Endothelial cell of hepatic sinusoid (primary cell): ENCODE measurements at regions not wholly inside any gene's neighbourhood (a gene's known extent, or its start where the extent isn't known, plus 50 kb on each side); places are given as distances from the start of the nearest gene placed in this dataset.

Experiments used
- in situ Hi-C: cut with HindIII; loops from 2 replicates; pipeline ENCODE4 v1.10.0; 2017; ENCODE audit warnings: low sequenced_read_pairs

DNA sequence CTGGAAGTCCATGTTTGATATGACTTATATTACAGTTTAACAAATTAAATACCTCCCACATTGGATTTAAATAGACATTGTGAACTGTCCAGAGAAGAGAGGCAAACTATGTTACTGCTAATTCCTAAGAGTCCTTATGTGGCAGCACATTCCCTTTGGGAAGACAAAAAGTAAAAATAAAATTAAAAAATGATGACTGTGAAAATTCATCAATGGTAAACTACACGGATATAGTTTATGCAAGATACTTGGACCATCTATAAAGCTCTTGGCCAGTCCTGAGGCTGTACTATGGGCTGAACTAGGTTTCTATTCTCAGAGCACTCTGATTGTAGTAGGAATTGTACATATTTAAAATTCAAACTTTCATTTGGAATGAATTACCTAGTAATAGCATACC, 206.4 kb downstream of the LRRK2 start:
- in situ Hi-C loops = no loop called here

DNA sequence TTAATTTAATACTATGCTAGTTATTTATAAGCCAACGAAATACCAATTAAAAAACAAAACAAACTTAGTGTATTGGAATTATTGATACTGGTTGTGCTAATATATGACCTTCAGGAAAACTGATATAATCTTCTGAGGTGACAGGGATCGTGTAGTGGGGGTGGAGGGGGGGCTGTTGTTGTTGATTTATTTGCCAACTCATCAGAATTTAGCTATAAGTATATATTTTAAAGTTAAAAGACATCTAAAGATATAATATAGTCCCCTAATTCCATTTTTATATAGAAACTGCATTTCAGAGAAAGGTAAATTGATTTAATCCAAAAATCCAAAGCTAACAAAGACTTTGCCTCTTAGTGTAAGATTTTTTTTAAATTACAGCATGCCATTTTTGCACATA, 210.5 kb downstream of the LRRK2 start:
- in situ Hi-C loops = no loop called here

DNA sequence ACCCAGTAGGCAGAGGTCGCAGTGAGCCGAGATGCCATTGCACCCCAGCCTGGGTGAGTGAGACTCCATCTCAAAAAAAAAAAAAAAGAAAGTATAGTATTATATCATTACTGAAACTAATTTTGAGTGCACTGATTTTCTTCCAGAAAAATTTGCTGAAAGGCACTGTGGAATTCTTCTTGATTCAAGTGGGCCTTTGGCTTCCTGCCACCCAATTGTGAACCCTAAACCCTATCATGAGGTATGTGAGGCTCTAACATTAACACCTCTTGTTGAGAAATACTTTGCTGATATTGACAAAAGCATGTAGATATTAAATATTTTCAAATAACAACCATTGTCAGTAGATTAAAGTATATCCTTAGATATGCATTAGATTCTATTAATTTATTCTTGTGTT, 211.2 kb downstream of the LRRK2 start:
- in situ Hi-C loops = no loop called here

GRCh38 chr12:40436564-40436963, 211.8 kb downstream of the LRRK2 start:
- in situ Hi-C loops = no loop called here

DNA sequence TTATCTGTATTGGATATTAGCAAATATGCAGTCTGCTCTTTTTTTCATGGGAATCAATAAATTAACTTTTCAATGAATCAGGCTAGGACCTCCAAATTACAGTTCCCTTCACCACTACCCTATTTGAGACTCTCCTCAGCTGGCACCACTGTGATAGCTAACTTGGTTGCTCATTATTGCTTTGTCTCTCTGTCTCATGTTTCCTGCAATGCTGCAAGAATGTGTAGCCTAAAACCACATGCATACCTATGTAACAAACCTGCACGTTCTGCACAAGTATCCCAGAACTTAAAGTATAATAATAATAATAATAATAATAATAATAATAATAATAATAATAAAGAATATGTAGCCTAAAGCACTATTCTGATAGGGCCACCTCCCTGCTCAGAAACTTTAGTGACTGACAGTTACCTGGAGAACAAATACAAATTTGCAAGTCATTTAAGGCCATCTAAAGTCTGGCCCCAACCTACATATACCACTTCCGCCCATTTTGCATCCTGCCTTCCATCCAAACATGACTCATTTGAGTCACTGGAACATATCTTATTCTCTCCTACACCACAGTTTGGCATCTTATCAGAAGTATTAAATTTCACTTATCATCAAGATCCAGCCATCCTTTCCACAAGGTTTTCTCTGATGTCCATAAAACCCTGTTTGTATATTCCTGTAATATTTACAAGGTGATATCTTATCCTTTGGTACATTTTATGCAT, 215.1 kb downstream of the LRRK2 start:
- in situ Hi-C loops = loop anchor here (10.0 kb wide), 1 partner anchor 485 kb away; no protein-coding TSS in a partner anchor

GRCh38 chr12:40444174-40444573, 219.4 kb downstream of the LRRK2 start:
- in situ Hi-C loops = loop anchor here (10.0 kb wide), 1 partner anchor 489 kb away; no protein-coding TSS in a partner anchor

GRCh38 chr12:40446385-40446784, 221.6 kb downstream of the LRRK2 start:
- in situ Hi-C loops = loop anchor here (10.0 kb wide), 1 partner anchor 492 kb away; no protein-coding TSS in a partner anchor

DNA sequence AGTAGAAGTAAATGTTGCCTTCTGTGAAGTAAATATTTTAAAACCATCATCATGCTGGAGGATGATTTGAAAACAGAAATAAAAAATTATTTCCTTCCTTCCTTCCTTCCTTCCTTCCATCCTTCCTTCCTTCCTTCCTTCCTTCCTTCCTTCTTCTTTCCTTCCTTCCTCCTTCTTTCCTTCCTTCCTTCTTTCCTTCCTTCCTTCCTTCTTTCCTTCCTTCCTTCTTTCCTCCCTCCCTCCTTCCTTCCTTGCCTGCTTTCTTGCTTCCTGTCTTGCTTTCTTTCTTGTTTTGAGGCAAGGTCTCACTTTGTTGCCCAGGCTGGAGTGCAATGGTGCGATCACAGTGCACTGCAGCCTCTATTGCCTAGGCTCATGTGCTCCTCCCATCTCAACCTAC, 223.7 kb downstream of the LRRK2 start:
- in situ Hi-C loops = loop anchor here (10.0 kb wide), 1 partner anchor 494 kb away; no protein-coding TSS in a partner anchor

- in situ Hi-C loops = no loop called here
Observed at GRCh38 chr12:40451661-40452060, 226.9 kb downstream of the LRRK2 start.

GRCh38 chr12:40464121-40464520, 228.1 kb upstream of the CNTN1 start:
- in situ Hi-C loops = no loop called here

DNA sequence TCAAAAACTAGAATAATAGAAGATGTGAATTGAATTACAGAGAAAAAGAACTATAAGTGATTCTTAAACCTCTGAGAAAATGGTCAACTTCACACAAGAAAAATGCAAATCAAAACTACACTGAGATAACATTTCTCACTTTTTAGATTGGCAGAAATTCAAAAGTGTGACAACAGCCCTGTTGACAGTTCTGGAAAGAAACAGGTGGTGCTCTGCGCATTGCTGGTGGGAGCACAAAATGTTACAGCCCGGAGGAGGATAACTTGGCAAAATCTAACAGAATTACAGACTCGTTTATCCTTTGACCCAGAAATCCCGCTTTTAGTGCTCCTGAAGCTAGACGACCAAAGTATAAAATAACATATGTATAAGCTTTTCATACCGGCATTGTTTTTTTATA, 222.5 kb upstream of the CNTN1 start:
- in situ Hi-C loops = no loop called here

- in situ Hi-C loops = no loop called here
Observed at GRCh38 chr12:40473962-40474361, 218.3 kb upstream of the CNTN1 start.

DNA sequence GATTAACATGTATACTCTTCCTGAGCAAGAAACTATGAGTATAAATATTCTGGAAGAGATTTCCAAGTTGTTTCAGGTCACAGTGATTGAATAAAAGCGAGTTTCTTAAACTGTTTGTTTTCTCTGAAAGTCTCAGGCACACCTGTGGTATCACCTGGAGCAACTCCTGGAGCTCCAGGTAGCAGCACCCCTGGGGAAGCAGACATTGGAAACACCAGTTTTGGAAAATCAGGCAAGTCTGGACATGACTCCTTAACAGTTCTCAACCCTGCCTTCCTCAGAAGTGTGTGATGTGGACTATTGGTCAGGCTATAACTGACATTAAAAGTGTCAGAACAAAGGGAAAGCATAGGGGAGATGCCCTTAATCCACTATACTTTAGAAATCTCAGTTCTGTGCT, 217.6 kb upstream of the CNTN1 start:
- in situ Hi-C loops = no loop called here

- in situ Hi-C loops = no loop called here
Observed at GRCh38 chr12:40499856-40500255, 192.4 kb upstream of the CNTN1 start.

DNA sequence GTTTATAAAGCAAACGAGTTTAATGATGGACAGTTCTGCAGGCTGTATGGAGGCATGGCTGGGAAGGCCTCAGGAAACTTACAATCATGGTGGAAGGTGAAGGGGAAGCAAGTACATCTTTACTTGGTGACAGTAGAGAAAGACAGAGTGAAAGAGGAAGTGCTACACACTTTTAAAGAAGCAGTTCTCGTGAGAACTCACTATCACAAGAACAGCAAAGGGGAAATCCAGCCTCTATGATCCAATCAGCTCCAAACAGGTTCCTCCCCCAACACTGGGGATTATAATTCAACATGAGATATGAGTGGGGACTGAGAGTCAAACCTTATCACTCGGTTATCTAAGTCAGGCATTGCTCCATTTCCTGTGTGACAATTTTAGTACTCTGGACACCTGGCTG, 189.9 kb upstream of the CNTN1 start:
- in situ Hi-C loops = no loop called here

GRCh38 chr12:40505327-40505726, 186.9 kb upstream of the CNTN1 start:
- in situ Hi-C loops = no loop called here

- in situ Hi-C loops = no loop called here
Observed at GRCh38 chr12:40508421-40508820, 183.8 kb upstream of the CNTN1 start.

GRCh38 chr12:40511341-40511740, 180.9 kb upstream of the CNTN1 start:
- in situ Hi-C loops = no loop called here

- in situ Hi-C loops = no loop called here
Observed at GRCh38 chr12:40515041-40515816, 177.0 kb upstream of the CNTN1 start.

- in situ Hi-C loops = no loop called here
Observed at GRCh38 chr12:40522837-40523236, 169.4 kb upstream of the CNTN1 start.

- in situ Hi-C loops = no loop called here
Observed at GRCh38 chr12:40525054-40525453, 167.2 kb upstream of the CNTN1 start.

DNA sequence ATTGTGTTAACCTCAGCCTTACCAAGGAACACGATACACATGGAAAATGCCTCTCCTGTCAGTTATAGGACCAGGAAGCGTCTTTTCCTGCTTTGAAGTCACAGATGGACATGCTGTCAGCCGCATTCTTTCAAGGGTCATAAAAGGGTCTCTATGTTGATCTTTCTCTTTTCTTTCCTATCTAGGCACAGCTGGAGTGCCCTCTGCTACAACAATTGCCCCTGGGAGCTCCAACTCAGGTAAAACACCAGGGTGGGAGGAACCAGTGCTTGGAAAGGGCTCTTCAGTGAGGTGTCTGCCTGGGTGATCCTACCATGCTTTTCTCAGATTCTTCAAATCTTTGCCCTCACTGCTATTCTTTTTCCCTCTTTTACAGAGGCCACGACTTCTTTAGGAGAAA, 157.4 kb upstream of the CNTN1 start:
- in situ Hi-C loops = no loop called here
